A204.1 (cell line): ENCODE measurements at regions not wholly inside any gene's neighbourhood (a gene's known extent, or its start where the extent isn't known, plus 50 kb on each side); places are given as distances from the start of the nearest gene placed in this dataset.
"Not testable (repeated sequence)": the region's sequence is repeated elsewhere in the genome, so short reads cannot be mapped to it uniquely, and the experiment has no call there.

Experiments
- FAIRE-seq: peaks from 2 replicates; lab custom pipeline; 2012; peaks lifted over from hg19 to GRCh38; lab: Jason Lieb, UNC

GRCh38 chr2:11072550-11072949, 82.7 kb upstream of the SLC66A3 start:
- no peak for FAIRE-seq

GRCh38 chr2:11073251-11073650, 82.0 kb upstream of the SLC66A3 start:
- no peak for FAIRE-seq

- FAIRE-seq = no peak
These were observed 81.5 kb upstream of the SLC66A3 start for GRCh38 chr2:11073776-11074175.

- FAIRE-seq = no peak
These were observed 80.9 kb upstream of the SLC66A3 start for GRCh38 chr2:11074246-11074820.

- FAIRE-seq = no peak
These were observed 80.0 kb upstream of the SLC66A3 start for GRCh38 chr2:11075221-11075620.

GRCh38 chr2:11077411-11077810, 77.9 kb upstream of the SLC66A3 start:
- no peak for FAIRE-seq

GRCh38 chr2:11079136-11079824, 76.0 kb upstream of the SLC66A3 start:
- no peak for FAIRE-seq

GRCh38 chr2:11080253-11081115, 74.8 kb upstream of the SLC66A3 start:
- FAIRE-seq = no peak

- no peak for FAIRE-seq
These were observed 72.4 kb upstream of the SLC66A3 start for GRCh38 chr2:11082880-11083279.

- FAIRE-seq = not testable (repeated sequence)
These were observed 66.4 kb upstream of the SLC66A3 start for GRCh38 chr2:11088821-11089220.

GRCh38 chr2:11090187-11090586, 65.1 kb upstream of the SLC66A3 start:
- FAIRE-seq = no peak

- FAIRE-seq = no peak
These were observed 62.4 kb upstream of the SLC66A3 start for GRCh38 chr2:11092701-11093335.

GRCh38 chr2:11093467-11093866, 61.8 kb upstream of the SLC66A3 start:
- no peak for FAIRE-seq

- FAIRE-seq = no peak
These were observed 61.1 kb upstream of the SLC66A3 start for GRCh38 chr2:11094021-11094810.

- FAIRE-seq = no peak
These were observed 58.7 kb upstream of the SLC66A3 start for GRCh38 chr2:11096591-11096990.

GRCh38 chr2:11097038-11097720, 58.1 kb upstream of the SLC66A3 start:
- no peak for FAIRE-seq

GRCh38 chr2:11097854-11098387, 57.3 kb upstream of the SLC66A3 start:
- no peak for FAIRE-seq

GRCh38 chr2:11099122-11100065, 55.9 kb upstream of the SLC66A3 start:
- no peak for FAIRE-seq

- no peak for FAIRE-seq
These were observed 55.1 kb upstream of the SLC66A3 start for GRCh38 chr2:11100130-11100529.

- FAIRE-seq = no peak
These were observed 54.3 kb upstream of the SLC66A3 start for GRCh38 chr2:11100976-11101375.
